ENCODE measurements at regions not wholly inside any gene's neighbourhood (a gene's known extent, or its start where the extent isn't known, plus 50 kb on each side); places are given as distances from the start of the nearest gene placed in this dataset.

DNA sequence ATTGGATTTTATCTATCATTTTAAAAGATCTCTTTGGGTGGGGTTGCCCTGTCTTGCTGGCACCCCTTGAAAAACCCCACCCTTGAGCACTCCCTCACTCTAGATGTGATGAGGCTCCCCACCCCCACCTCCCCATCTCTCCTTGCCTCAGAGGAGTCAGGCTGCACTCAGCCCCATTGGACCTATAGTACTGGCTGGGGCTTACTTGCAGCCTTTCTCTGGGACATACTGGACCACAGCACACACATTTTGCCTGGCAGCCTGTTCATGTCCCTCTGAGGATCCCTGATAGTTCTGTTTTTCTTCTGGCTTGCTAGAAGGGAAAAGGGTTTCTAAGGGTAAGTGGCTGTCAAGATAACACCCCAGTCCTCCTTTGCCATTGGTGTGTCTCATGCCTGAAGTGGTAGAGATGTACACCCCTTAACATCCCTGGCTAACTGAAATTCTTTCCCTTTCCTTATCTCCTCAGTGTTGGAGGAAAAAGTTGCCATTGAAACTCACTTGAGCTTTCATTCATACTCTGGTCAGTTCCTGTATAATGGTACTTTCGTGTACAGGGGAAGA is 553.4 kb upstream of the CITED2 start:
- TF ChIP-seq, protein P1, sequence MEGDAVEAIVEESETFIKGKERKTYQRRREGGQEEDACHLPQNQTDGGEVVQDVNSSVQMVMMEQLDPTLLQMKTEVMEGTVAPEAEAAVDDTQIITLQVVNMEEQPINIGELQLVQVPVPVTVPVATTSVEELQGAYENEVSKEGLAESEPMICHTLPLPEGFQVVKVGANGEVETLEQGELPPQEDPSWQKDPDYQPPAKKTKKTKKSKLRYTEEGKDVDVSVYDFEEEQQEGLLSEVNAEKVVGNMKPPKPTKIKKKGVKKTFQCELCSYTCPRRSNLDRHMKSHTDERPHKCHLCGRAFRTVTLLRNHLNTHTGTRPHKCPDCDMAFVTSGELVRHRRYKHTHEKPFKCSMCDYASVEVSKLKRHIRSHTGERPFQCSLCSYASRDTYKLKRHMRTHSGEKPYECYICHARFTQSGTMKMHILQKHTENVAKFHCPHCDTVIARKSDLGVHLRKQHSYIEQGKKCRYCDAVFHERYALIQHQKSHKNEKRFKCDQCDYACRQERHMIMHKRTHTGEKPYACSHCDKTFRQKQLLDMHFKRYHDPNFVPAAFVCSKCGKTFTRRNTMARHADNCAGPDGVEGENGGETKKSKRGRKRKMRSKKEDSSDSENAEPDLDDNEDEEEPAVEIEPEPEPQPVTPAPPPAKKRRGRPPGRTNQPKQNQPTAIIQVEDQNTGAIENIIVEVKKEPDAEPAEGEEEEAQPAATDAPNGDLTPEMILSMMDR (IDR thresholded peaks at IDR 0.05): no peak
- TF ChIP-seq POLR2A (IDR thresholded peaks at IDR 0.05): no peak

All from Peyer's patch (tissue), 4 donors.